SH-SY5Y (cell line): ENCODE measurements at regions not wholly inside any gene's neighbourhood (a gene's known extent, or its start where the extent isn't known, plus 50 kb on each side); places are given as distances from the start of the nearest gene placed in this dataset.

Experiments
- GATA2 ChIP-seq: IDR thresholded peaks from 2 replicates; pipeline ENCODE4 v1.6.1; 2011; ENCODE audit warnings: mild to moderate bottlenecking, low read depth, low read length
- GATA3 ChIP-seq: IDR thresholded peaks from 2 replicates; pipeline ENCODE4 v1.6.1; 2011; ENCODE audit warnings: low read depth, mild to moderate bottlenecking, low read length, moderate library complexity

GRCh38 chr12:113693693-113694092 lies 222.0 kb upstream of the LHX5 start:
- TF ChIP-seq GATA3 (no peak), GATA2 (no peak)
